ENCODE measurements at regions not wholly inside any gene's neighbourhood (a gene's known extent, or its start where the extent isn't known, plus 50 kb on each side); places are given as distances from the start of the nearest gene placed in this dataset.

DNA sequence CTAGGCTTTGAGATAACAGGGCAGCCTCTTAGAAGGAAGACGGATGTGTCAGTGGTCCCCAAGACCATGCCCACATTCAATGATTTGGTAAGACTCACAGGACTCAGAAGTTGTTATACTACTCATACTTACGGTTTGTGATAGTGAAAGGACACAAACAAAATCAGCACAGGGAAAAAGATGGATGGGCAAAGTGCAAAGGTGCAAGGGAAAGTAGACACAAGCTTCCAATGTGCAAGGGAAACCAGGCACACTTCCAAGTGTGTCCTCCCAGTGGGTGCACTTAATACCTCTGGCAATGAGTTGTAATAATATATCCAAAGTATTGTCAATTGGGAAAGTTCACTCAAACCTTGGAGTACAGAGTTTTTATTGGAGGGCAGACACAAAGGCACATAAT is 53.8 kb upstream of the VCX start:
- Mint-ChIP-seq H3K27ac (no peak overlapping the region), H3K9me3 (peaks cover 0 to 11% (median 5%) of the 10 kb centered on the region in 5 donors), H3K4me1 (no peaks in the 10 kb centered on the region), H3K4me3 (no peak overlapping the region), H3K27me3 (no peaks in the 10 kb centered on the region), H3K36me3 (no peaks in the 10 kb centered on the region)
- ChIA-PET CTCF (no interaction called here), POLR2A (no interaction called here)
- no peak for DNase-seq
- Histone ChIP-seq H3K4me1 (ENCODE audit: insufficient read depth, low read length) (no peaks in the 10 kb centered on the region), H3K4me3 (ENCODE audit: low read length) (no peak overlapping the region), H3K27me3 (ENCODE audit: insufficient read depth, low read length, poor library complexity, severe bottlenecking) (no peaks in the 10 kb centered on the region), H3K9me3 (ENCODE audit: low read length) (no peaks in the 10 kb centered on the region), H3K27ac (ENCODE audit: low read depth, low read length) (no peak overlapping the region), H3K36me3 (ENCODE audit: insufficient read depth, low read length) (no peaks in the 10 kb centered on the region)

DNA sequence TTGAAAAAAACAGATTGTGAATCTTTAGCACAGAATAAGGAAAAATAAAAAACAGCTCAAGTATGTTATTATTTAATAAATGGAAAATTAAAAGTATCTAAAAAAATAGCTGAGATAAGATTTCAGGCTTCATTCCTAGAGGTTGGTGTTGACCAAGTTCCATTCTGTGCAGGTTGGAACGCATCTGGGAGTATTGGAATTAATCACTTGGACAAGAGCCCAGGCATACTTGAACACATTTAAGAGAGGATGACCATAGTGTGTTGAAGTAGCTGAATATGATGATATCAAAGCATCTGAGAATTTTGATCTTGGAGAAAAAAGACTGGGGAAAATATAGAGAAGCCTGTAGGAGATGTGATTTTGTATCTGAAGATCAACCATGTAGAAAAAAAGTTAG is 54.6 kb upstream of the VCX start:
- Histone ChIP-seq H3K36me3 (ENCODE audit: insufficient read depth, low read length) (no peaks in the 10 kb centered on the region), H3K27me3 (ENCODE audit: insufficient read depth, low read length, poor library complexity, severe bottlenecking) (no peaks in the 10 kb centered on the region), H3K4me3 (ENCODE audit: low read length) (no peak overlapping the region), H3K4me1 (ENCODE audit: insufficient read depth, low read length) (no peaks in the 10 kb centered on the region), H3K9me3 (ENCODE audit: low read length) (no peaks in the 10 kb centered on the region), H3K27ac (ENCODE audit: low read depth, low read length) (no peak overlapping the region)
- ChIA-PET POLR2A (no interaction called here), CTCF (no interaction called here)
- no peaks in the 10 kb centered on the region for H3K27me3 Mint-ChIP-seq
- H3K4me1 Mint-ChIP-seq = no peaks in the 10 kb centered on the region
- no peaks in the 10 kb centered on the region for H3K36me3 Mint-ChIP-seq
- no peak overlapping the region for H3K27ac Mint-ChIP-seq
- no peak for DNase-seq
- H3K4me3 Mint-ChIP-seq = no peak overlapping the region
- peaks cover 0 to 11% (median 7%) of the 10 kb centered on the region in 5 donors for H3K9me3 Mint-ChIP-seq

- H3K9me3 Mint-ChIP-seq = peaks cover 0 to 11% (median 7%) of the 10 kb centered on the region in 5 donors
- CTCF ChIA-PET = no interaction called here
- no peak overlapping the region for H3K4me3 Mint-ChIP-seq
Observed at GRCh38 chrX:7787714-7788113, 55.3 kb upstream of the VCX start.

DNA sequence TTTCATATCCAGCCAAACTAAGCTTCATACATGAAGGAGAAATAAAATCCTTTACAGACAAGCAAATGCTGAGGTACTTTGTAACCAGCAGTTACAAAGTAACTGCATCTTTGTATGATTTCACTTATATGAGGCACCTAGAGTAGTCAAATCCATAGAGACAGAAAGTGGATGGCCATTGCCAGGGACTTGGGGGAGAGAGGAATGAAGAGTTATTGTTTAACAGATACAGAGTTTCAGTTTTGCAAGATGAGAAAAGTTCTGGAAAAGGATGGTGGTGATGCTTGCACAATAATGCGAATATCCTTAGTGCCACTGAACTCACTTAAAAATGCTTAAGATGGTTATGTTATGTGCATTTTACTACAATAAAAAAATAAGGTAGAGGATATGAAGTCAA is 58.4 kb upstream of the VCX start:
- POLR2A ChIA-PET = no interaction called here
- peaks cover 0 to 11% (median 3%) of the 10 kb centered on the region in 5 donors for H3K9me3 Mint-ChIP-seq
- H3K4me3 ChIP-seq (ENCODE audit: low read length) = no peak overlapping the region

More at GRCh38 chrX:7787714-7788113, 55.3 kb upstream of the VCX start:
- Histone ChIP-seq H3K4me3 (ENCODE audit: low read length) (no peak overlapping the region), H3K27me3 (ENCODE audit: insufficient read depth, low read length, poor library complexity, severe bottlenecking) (no peaks in the 10 kb centered on the region), H3K36me3 (ENCODE audit: insufficient read depth, low read length) (no peaks in the 10 kb centered on the region), H3K4me1 (ENCODE audit: insufficient read depth, low read length) (no peaks in the 10 kb centered on the region), H3K27ac (ENCODE audit: low read depth, low read length) (no peak overlapping the region), H3K9me3 (ENCODE audit: low read length) (no peaks in the 10 kb centered on the region)
- Mint-ChIP-seq H3K36me3 (no peaks in the 10 kb centered on the region), H3K4me1 (no peaks in the 10 kb centered on the region), H3K27ac (no peak overlapping the region), H3K27me3 (no peaks in the 10 kb centered on the region)
- POLR2A ChIA-PET = no interaction called here
- DNase-seq = no peak

GRCh38 chrX:7779644-7780043 is 63.3 kb upstream of the VCX start:
- H3K4me1 Mint-ChIP-seq = no peaks in the 10 kb centered on the region

More for the DNA sequence above, 58.4 kb upstream of the VCX start:
- Mint-ChIP-seq H3K27ac (no peak overlapping the region), H3K4me1 (no peaks in the 10 kb centered on the region), H3K4me3 (no peak overlapping the region), H3K36me3 (no peaks in the 10 kb centered on the region), H3K27me3 (no peaks in the 10 kb centered on the region)
- DNase-seq = no peak
- no peak overlapping the region for H3K27ac ChIP-seq (ENCODE audit: low read depth, low read length)
- no peaks in the 10 kb centered on the region for H3K27me3 ChIP-seq (ENCODE audit: insufficient read depth, low read length, poor library complexity, severe bottlenecking)
- no peaks in the 10 kb centered on the region for H3K36me3 ChIP-seq (ENCODE audit: insufficient read depth, low read length)
- H3K9me3 ChIP-seq (ENCODE audit: low read length) = no peaks in the 10 kb centered on the region
- CTCF ChIA-PET = no interaction called here
- no peaks in the 10 kb centered on the region for H3K4me1 ChIP-seq (ENCODE audit: insufficient read depth, low read length)

DNA sequence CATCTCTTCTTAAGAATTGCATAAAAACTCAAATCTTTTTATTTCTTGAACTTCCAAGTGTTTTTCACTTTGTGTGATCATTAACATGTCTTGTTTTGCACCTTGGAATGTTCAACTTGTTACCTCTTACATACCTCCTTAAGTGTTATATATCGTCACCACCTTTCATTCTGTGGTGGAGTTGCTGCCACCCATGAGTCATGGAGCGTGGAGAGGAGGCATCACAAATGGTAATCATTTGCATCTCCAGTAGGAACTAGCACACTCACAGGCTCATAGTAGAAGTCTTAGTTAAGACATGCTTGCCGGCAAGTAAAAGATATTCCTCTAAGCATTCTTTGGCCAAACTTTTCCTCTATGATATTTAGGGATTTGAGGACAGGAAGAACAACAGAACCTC is 67.0 kb upstream of the VCX start:
- CTCF ChIA-PET = no interaction called here
- Histone ChIP-seq H3K4me1 (ENCODE audit: insufficient read depth, low read length) (no peaks in the 10 kb centered on the region), H3K9me3 (ENCODE audit: low read length) (no peaks in the 10 kb centered on the region), H3K27me3 (ENCODE audit: insufficient read depth, low read length, poor library complexity, severe bottlenecking) (no peaks in the 10 kb centered on the region), H3K27ac (ENCODE audit: low read depth, low read length) (no peak overlapping the region), H3K36me3 (ENCODE audit: insufficient read depth, low read length) (no peaks in the 10 kb centered on the region), H3K4me3 (ENCODE audit: low read length) (no peak overlapping the region)
- no peaks in the 10 kb centered on the region for H3K4me1 Mint-ChIP-seq
- no peak overlapping the region for H3K27ac Mint-ChIP-seq
- no peak overlapping the region for H3K4me3 Mint-ChIP-seq
- peaks cover 0 to 3% (median 0%) of the 10 kb centered on the region in 5 donors for H3K9me3 Mint-ChIP-seq
- no peak for DNase-seq
- no peaks in the 10 kb centered on the region for H3K36me3 Mint-ChIP-seq
- POLR2A ChIA-PET = no interaction called here
- peaks cover 0 to 2% of the 10 kb centered on the region in 2 donors for H3K27me3 Mint-ChIP-seq

More at GRCh38 chrX:7779644-7780043, 63.3 kb upstream of the VCX start:
- Mint-ChIP-seq H3K36me3 (no peaks in the 10 kb centered on the region), H3K4me3 (no peak overlapping the region), H3K27me3 (no peaks in the 10 kb centered on the region), H3K9me3 (peaks cover 0 to 4% (median 0%) of the 10 kb centered on the region in 5 donors), H3K27ac (no peak overlapping the region)
- Histone ChIP-seq H3K36me3 (ENCODE audit: insufficient read depth, low read length) (no peaks in the 10 kb centered on the region), H3K27me3 (ENCODE audit: insufficient read depth, low read length, poor library complexity, severe bottlenecking) (no peaks in the 10 kb centered on the region), H3K4me3 (ENCODE audit: low read length) (no peak overlapping the region), H3K27ac (ENCODE audit: low read depth, low read length) (no peak overlapping the region), H3K4me1 (ENCODE audit: insufficient read depth, low read length) (no peaks in the 10 kb centered on the region), H3K9me3 (ENCODE audit: low read length) (no peaks in the 10 kb centered on the region)
- no peak for DNase-seq
- ChIA-PET POLR2A (no interaction called here), CTCF (no interaction called here)

- peaks cover 0 to 2% of the 10 kb centered on the region in 2 donors for H3K27me3 Mint-ChIP-seq
- no peaks in the 10 kb centered on the region for H3K27me3 ChIP-seq (ENCODE audit: insufficient read depth, low read length, poor library complexity, severe bottlenecking)
- no peaks in the 10 kb centered on the region for H3K9me3 ChIP-seq (ENCODE audit: low read length)
- no peak overlapping the region for H3K4me3 Mint-ChIP-seq
- ChIA-PET POLR2A (no interaction called here), CTCF (no interaction called here)
- no peaks in the 10 kb centered on the region for H3K36me3 ChIP-seq (ENCODE audit: insufficient read depth, low read length)
- H3K4me1 ChIP-seq (ENCODE audit: insufficient read depth, low read length) = no peaks in the 10 kb centered on the region
- H3K27ac Mint-ChIP-seq = no peak overlapping the region
- no peaks in the 10 kb centered on the region for H3K36me3 Mint-ChIP-seq
- H3K4me3 ChIP-seq (ENCODE audit: low read length) = no peak overlapping the region
- H3K4me1 Mint-ChIP-seq = no peaks in the 10 kb centered on the region
- no peak overlapping the region for H3K27ac ChIP-seq (ENCODE audit: low read depth, low read length)
- H3K9me3 Mint-ChIP-seq = peaks cover 0 to 7% (median 3%) of the 10 kb centered on the region in 5 donors
- DNase-seq = no peak
Observed at GRCh38 chrX:7771788-7772438, 71.1 kb upstream of the VCX start.

GRCh38 chrX:7759830-7760229 is 83.1 kb upstream of the VCX start:
- Mint-ChIP-seq H3K36me3 (no peaks in the 10 kb centered on the region), H3K27me3 (peaks cover 0 to 1% of the 10 kb centered on the region in 2 donors), H3K9me3 (peaks cover 0 to 6% (median 0%) of the 10 kb centered on the region in 5 donors)

More at GRCh38 chrX:7759830-7760229, 83.1 kb upstream of the VCX start:
- Histone ChIP-seq H3K4me3 (ENCODE audit: low read length) (no peak overlapping the region), H3K36me3 (ENCODE audit: insufficient read depth, low read length) (no peaks in the 10 kb centered on the region), H3K27me3 (ENCODE audit: insufficient read depth, low read length, poor library complexity, severe bottlenecking) (no peaks in the 10 kb centered on the region), H3K27ac (ENCODE audit: low read depth, low read length) (no peak overlapping the region), H3K9me3 (ENCODE audit: low read length) (no peaks in the 10 kb centered on the region), H3K4me1 (ENCODE audit: insufficient read depth, low read length) (no peaks in the 10 kb centered on the region)
- no peak for DNase-seq
- ChIA-PET CTCF (no interaction called here), POLR2A (no interaction called here)
- Mint-ChIP-seq H3K4me1 (no peaks in the 10 kb centered on the region), H3K27ac (no peak overlapping the region), H3K4me3 (no peak overlapping the region)
